GM21786 (cell line): ENCODE measurements at regions not wholly inside any gene's neighbourhood (a gene's known extent, or its start where the extent isn't known, plus 50 kb on each side); places are given as distances from the start of the nearest gene placed in this dataset.
A peak's percentile ranks its signal among the peaks of the same experiment; 100 is the strongest.

Experiments used
- ATAC-seq: cut with Tn5 transposase; IDR thresholded peaks from one replicate; pipeline ENCODE4 v1.9.1; 2021; ENCODE audit not compliant: unreplicated experiment

- ATAC-seq: no peak
These were observed 52.6 kb upstream of the OLFM4 start for GRCh38 chr13:52975969-52976368.

GRCh38 chr13:52975161-52975560 is 53.5 kb upstream of the OLFM4 start:
- ATAC-seq: no peak

GRCh38 chr13:52974711-52975110 is 53.9 kb upstream of the OLFM4 start:
- ATAC-seq: no peak

- no peak for ATAC-seq
These were observed 59.2 kb upstream of the OLFM4 start for GRCh38 chr13:52969373-52969772.

GRCh38 chr13:52968074-52968700 is 60.4 kb upstream of the OLFM4 start:
- ATAC-seq: peak; percentile 99

GRCh38 chr13:52961987-52962386 is 66.6 kb upstream of the OLFM4 start:
- ATAC-seq: no peak

- ATAC-seq: no peak
These were observed 67.2 kb upstream of the OLFM4 start for GRCh38 chr13:52961256-52961910.

GRCh38 chr13:52955472-52955874 is 73.1 kb upstream of the OLFM4 start:
- ATAC-seq: no peak

- ATAC-seq: no peak
These were observed 73.8 kb upstream of the OLFM4 start for GRCh38 chr13:52954838-52955237.

GRCh38 chr13:52950436-52950956 is 78.1 kb upstream of the OLFM4 start:
- no peak for ATAC-seq

- ATAC-seq: no peak
These were observed 78.9 kb upstream of the OLFM4 start for GRCh38 chr13:52949742-52950141.

- ATAC-seq: no peak
These were observed 79.6 kb upstream of the OLFM4 start for GRCh38 chr13:52949044-52949443.

GRCh38 chr13:52947921-52948373 is 80.7 kb upstream of the OLFM4 start:
- no peak for ATAC-seq

GRCh38 chr13:52945348-52945747 is 83.3 kb upstream of the OLFM4 start:
- ATAC-seq: no peak

GRCh38 chr13:52944697-52945096 is 83.9 kb upstream of the OLFM4 start:
- no peak for ATAC-seq

- no peak for ATAC-seq
These were observed 89.6 kb upstream of the PCDH8 start for GRCh38 chr13:52938065-52938464.

GRCh38 chr13:52936806-52937205 is 88.4 kb upstream of the PCDH8 start:
- no peak for ATAC-seq

- no peak for ATAC-seq
These were observed 85.8 kb upstream of the PCDH8 start for GRCh38 chr13:52934258-52934657.

GRCh38 chr13:52933547-52934210 is 85.2 kb upstream of the PCDH8 start:
- no peak for ATAC-seq

- no peak for ATAC-seq
These were observed 84.7 kb upstream of the PCDH8 start for GRCh38 chr13:52933099-52933498.

GRCh38 chr13:52932649-52933048 is 84.2 kb upstream of the PCDH8 start:
- ATAC-seq: no peak
